ENCODE measurements at regions not wholly inside any gene's neighbourhood (a gene's known extent, or its start where the extent isn't known, plus 50 kb on each side); places are given as distances from the start of the nearest gene placed in this dataset.

- no peak for FAIRE-seq
These were observed 553.8 kb upstream of the VSTM2A start for GRCh38 chr7:53988376-53988775.

DNA sequence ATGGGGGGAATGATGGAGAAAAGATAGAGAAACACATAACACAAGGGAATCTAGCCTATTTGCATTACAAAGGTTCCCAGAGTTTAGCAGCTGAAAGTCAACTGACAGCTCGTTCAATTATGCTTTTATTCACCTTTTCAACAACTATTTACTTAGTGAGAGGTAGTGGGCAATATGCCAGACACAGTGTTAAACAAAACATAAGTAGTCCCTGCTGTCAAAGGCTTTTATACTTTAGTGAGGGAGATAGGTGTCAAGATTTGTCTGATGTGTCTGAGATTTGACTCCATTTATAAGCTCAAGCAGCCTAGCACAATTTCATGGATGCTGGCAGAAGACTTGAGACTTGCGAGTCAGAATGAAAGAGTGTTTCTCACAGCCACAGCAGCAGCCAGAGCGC lies 549.0 kb upstream of the VSTM2A start:
- no peak for FAIRE-seq

DNA sequence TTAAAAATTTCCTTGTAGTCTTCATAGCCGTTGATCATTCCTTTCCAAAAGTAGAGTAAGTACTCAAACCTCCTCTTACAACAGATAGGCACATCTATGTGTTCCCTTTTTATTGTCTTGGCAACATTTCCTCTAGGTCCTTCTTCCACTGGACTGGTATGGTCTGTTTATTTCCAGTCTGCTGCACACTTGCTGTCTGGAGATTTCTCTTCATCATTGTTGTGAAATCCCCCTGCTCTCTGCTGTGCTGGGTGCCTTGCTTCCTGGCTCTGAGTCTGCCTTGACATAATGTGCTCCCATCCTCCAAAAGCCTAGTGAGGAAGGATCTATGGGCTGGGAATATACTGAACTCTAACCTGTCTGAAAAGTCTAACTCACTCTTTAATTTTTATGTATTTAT lies 545.3 kb upstream of the VSTM2A start:
- no peak for FAIRE-seq

DNA sequence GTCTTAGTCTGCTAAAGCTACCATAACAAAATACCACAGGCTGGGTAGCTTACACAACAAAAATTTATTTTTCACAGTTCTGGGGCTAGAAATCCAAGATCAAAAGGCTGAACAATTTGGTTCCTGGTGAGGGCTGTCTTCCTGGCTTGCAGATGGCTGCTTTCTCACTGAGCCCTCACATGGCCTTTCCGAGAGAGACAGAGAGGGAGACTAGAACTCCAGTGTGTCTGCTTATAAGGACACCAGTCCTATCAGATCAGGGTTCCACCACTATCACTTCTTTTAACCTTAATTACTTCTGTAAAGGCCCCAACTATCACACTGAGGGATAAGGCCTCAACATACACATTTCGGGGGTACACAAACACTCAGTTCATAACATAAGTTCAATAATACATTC lies 527.4 kb upstream of the VSTM2A start:
- FAIRE-seq = no peak

DNA sequence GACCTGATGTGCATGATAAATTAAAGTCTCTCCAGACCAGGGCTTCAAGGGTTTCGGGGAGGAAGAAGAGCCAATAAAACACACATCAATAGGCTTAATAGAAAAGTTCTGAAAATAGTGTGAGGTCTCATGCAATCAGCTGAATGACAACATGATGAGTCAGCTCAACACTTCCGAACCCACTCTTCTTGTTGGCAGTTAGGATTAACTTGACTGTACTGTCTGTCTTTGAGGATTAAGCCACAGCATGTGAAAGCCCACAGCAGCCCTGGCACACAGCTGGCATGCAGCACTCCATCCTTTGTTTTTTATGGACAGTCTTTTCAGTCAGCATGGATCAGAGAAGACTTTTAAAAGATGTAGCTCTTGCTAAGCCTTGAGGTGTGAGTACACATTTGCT lies 526.9 kb upstream of the VSTM2A start:
- FAIRE-seq = no peak

GRCh38 chr7:54037873-54038272 lies 504.3 kb upstream of the VSTM2A start:
- FAIRE-seq = no peak

- FAIRE-seq = no peak
These were observed 481.5 kb upstream of the VSTM2A start for GRCh38 chr7:54060643-54061042.

DNA sequence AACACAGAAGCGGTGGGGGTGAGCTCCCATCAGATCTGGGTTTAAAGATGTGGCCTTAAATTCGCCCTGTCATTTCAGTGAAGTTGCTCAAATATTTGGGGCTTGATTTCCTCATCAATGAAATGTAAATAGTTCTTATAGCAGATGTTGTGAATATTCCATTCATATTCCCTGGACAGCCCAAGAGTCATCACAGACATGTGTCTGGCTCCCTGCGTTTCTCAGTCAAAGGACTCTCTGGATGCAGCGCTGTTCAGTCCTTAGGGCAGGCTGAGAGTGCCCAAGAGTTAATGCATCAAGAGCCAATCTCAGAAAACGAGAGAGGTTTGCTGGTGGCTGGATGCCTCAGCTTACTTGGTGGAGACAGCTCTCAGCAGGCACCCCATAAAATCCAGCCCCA lies 475.5 kb upstream of the VSTM2A start:
- no peak for FAIRE-seq

- no peak for FAIRE-seq
These were observed 472.3 kb upstream of the VSTM2A start for GRCh38 chr7:54069843-54070242.

- no peak for FAIRE-seq
These were observed 469.5 kb upstream of the VSTM2A start for GRCh38 chr7:54072710-54073109.

DNA sequence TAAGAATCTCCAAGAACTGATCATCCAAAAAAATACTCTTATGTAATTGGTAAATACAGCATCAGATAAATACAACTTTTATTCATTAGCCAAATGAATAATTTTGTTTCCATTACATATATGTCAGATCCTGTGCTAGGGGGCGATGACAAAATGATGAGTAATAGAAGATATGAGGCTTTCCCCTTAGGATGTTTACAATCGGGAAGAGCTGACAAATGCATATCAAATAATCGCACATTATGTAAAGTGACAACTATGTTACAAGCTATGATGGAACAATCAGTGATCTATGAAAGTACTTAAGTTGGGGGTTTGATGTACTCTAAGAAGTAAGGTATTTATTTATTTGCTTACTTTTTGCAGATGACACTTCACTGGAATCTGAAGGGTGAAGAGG lies 465.6 kb upstream of the VSTM2A start:
- FAIRE-seq = no peak

- FAIRE-seq = no peak
These were observed 461.6 kb upstream of the VSTM2A start for GRCh38 chr7:54080525-54080924.

- no peak for FAIRE-seq
These were observed 461.2 kb upstream of the VSTM2A start for GRCh38 chr7:54080971-54081370.

GRCh38 chr7:54084340-54084739 lies 457.8 kb upstream of the VSTM2A start:
- no peak for FAIRE-seq

- FAIRE-seq = no peak
These were observed 451.4 kb upstream of the VSTM2A start for GRCh38 chr7:54090652-54091213.

DNA sequence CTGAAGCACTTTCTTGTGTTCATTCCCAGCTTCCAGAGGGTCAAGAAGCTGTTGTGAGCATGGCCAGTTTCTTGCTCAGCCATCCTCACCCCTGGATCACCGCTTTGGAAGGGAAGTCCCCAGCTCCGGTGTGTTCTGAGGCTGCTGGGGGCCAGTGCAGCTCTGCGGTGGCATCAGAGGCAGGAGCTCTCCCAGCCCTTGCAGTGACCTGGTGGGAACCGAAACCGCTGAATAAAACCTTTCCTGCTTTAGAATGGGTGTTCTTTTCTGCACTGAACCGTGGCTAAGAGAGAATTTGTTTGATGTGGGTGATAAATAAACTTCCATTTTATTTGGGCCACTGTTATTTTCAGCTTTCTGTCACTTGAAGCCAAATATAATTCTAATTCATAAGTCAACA lies 450.9 kb upstream of the VSTM2A start:
- FAIRE-seq = no peak

DNA sequence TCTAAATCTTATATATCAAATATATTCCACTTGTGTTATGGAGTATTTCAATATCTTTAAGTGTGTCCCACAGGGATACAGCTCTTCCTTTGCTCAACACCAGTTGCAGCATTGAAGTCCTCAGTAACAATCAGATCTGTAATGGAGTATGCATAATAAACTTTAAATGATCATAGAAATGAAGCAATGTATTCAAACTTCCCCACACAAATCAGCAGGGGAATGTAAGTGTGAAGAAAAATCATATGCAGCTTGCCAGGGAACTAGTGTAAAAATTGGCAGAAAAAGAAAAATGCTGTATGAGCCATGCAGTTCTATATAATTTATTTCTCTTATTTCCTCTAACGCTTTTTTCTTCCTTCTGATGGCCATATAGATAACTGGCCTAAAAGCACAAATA lies 444.3 kb upstream of the VSTM2A start:
- FAIRE-seq = no peak

GRCh38 chr7:54109501-54109900 lies 432.7 kb upstream of the VSTM2A start:
- FAIRE-seq = no peak

GRCh38 chr7:54111814-54112511 lies 430.2 kb upstream of the VSTM2A start:
- no peak for FAIRE-seq

DNA sequence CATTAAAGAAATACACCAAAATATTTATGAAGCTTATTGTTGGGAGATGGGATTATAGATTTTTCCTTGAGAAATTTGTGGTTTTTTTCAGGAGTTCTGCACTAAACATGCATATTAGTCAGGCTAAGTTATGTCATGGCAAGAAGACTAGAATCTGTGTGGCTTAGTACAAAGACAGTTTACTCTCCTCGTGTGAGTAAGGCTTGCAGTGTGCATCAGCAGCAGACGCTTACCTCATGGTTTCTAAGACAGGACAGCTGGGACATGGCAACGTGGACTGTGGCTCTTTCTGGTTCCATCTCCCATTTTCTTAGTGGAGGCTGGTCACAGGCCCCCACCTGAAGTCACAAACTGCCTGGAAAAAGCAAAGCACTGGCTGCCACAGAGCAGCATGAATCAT lies 429.6 kb upstream of the VSTM2A start:
- FAIRE-seq = no peak

DNA sequence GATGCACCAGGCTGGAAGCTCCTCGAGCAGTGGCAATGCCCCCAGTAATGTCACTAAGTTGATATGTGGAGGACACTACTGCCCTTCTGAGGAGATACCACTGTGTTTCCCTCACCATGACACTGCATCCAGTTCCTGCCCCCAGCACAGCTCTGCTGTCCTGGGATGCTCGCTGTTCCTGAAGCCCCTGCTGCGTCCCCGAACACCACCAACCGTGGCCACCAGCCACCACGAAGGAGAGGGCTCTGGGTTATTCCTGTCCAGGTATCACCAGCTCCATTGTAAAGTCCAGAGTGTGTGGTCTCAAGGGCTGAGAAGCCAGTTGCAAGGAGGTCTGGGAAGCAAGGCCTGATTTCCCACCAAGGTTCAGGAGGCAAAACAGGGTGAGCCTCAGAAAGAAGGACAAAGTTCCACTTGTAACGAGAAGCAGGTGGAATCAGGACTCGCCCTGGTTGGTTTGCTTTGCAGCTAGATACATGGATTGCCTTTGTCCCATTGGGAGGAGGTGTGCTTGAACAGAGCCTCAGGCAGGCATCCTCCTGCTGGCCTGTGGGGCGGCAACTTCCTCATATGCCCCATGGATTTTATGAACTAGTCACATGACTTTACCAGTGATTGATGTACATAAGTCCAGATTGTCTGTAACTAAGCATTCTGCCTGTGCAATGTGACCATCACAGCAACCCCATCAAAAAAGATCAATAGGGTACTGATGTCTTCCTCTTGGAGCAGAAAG lies 427.0 kb upstream of the VSTM2A start:
- no peak for FAIRE-seq

GRCh38 chr7:54116956-54117355 lies 425.2 kb upstream of the VSTM2A start:
- FAIRE-seq = no peak

- FAIRE-seq = no peak
These were observed 413.1 kb upstream of the VSTM2A start for GRCh38 chr7:54129035-54129434.

DNA sequence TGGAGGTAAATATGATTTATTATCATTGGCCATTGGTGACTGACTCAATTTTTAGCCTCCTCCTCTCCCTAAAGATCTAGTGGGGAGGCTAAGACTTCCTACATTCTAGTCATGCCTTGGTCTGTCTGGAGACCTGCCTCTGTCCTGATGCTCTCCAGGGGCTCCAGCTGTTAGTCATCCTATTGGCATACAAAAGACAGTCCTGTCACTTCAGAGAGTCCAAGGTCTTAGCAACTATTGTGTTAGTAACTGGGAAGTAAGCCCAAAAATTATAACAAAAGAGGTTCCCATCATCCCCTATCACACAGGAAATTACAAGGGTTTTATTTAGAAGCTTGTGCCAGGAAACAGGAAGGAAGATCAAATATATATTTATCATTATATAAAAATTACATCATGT lies 400.6 kb upstream of the VSTM2A start:
- no peak for FAIRE-seq

DNA sequence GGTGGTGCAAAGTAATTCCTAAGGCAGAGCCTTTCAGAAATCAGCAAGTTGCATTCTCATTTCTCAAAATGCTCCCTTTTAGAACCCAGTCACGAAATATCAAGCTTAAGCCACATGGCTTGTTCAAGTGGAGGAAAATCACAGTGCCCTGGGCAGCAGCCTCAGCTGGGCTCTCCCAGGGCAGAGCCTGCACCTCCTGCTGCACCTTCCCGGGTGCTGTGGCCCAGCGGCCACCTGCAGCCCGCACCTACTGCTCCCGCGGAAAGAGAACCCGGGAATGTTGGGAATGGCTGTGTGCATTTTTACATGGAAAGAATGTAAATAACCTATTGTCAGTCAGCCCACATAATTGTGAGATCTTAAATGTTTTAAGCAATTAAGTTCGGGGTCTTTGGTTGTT lies 396.5 kb upstream of the VSTM2A start:
- FAIRE-seq = no peak
